NB4 (cell line): ENCODE measurements at regions not wholly inside any gene's neighbourhood (a gene's known extent, or its start where the extent isn't known, plus 50 kb on each side); places are given as distances from the start of the nearest gene placed in this dataset.

Experiments used
- CTCF ChIP-seq: IDR thresholded peaks from one replicate; pipeline ENCODE4 v1.5.1; 2012; ENCODE audit warnings: low read depth, low read length
- MYC ChIP-seq: IDR thresholded peaks from 2 replicates; pipeline ENCODE4 v1.6.1; 2011; ENCODE audit warnings: low read depth, low read length
- POLR2A ChIP-seq: IDR thresholded peaks from 2 replicates; pipeline ENCODE4 v1.6.1; 2011; ENCODE audit warnings: mild to moderate bottlenecking; ENCODE audit not compliant: insufficient read length; ENCODE audit errors: extremely low read depth
- TF ChIP-seq, protein P1 (sequence below): IDR thresholded peaks from 2 replicates; pipeline ENCODE4 v1.6.1; 2011; ENCODE audit warnings: low read depth, low read length

DNA sequence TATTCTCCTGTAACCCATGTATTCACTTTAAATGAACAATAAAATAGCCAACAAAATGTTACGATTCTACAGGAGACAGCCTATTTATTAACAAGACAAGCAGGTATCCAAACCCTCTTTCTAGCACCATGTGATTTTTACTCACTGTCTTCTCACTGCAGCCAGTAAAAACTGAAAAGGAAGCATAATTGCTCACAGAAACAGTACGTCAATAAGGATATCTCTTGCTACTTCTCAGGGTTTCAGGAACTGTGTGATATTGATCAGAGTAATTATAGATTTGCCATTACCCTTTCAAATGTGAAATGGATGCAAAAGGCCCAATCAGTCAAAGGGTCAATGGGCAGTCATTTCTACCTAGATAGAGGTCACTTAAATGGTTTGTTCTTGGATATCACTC is 1473.8 kb upstream of the DDX18 start:
- TF ChIP-seq CTCF (no peak), POLR2A (no peak), MYC (no peak)
- TF ChIP-seq, protein P1, sequence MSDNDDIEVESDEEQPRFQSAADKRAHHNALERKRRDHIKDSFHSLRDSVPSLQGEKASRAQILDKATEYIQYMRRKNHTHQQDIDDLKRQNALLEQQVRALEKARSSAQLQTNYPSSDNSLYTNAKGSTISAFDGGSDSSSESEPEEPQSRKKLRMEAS = no peak
